Anterior cingulate cortex (tissue), 58 donors: ENCODE measurements at regions not wholly inside any gene's neighbourhood (a gene's known extent, or its start where the extent isn't known, plus 50 kb on each side); places are given as distances from the start of the nearest gene placed in this dataset.

Experiments used
- DNase-seq, 58 donors: peaks; one replicate each; lab custom pipeline; 2025; lab: John Stamatoyannopoulos, UW

DNA sequence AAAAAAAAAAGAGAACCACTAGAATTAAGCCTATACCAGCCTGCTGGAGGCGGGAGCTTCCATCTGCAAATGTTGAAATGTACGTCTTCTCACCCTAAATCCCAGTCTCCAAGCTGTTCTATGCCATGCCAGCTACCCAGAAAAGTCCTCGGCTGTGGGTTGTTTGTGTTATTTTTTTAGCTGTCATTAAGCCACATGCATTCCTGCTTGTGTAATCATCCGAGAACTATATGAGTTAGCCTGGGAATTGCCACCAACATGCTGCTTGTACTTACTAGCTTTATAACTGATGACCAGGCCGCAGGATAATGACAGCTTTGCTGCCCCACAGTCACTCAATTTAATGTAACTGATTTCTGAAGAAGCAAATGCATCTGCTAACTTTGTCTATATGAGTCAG, 313.9 kb upstream of the SALL1 start:
- peak in 2 of 58 donors; percentile 14 to 15 for DNase-seq

- no peak for DNase-seq
Measured at GRCh38 chr16:51461255-51461654, 310.2 kb upstream of the SALL1 start.

DNA sequence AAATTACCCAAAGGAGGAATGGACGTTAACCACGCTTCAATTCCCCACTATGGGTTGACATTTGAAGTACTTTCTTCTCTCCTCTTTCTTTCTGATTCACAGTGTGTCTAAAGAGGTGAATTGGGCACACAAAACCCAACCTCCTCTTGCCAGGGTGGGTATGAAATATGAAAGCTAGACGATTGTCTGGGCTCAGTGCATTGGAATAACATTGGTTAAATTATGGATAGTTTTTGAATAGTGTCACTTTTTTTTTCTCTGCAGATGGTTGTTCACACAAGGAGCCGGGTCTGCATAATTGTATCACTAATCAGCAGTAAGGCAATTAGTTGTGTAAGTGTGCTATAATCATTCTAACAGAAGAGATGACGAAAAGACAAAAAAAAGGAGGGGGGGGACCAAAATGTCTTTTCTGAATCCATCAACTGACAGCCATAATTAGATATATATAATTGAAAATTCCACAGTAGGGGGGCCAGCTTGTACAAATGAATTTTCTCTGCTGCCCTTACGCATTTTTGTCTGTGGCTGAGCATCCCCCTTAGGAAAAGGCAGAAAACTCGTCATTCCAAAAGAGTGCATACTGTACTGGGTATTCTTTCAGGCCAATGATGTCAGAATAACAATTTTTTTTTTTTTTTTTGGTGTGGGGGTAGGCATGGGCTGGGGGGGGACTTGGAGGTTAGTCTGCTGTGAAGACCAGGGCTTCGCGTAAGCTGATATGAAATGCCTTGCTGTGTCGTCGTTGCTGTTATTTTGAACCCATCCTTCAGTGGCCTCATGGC, 307.5 kb upstream of the SALL1 start:
- no peak for DNase-seq

DNA sequence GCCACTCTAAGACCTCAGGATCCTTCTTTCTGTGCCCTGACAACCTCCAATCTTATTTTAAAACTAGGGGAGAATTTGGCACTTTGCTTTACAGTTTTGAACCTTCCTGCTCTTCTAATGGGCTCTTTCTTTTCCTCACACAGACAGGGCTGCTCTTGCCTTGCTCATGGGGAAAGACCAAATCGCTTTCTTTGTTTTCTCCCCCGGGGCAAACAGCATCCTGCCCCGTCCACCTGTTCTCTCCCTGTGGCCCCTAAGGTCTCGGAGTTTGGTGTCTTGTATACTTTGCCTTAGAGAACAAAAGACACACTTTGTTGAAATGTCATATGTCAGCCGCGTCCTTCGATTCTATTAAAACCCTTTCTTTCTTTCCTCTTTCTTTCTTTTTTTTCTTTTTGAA, 306.7 kb upstream of the SALL1 start:
- no peak for DNase-seq

DNA sequence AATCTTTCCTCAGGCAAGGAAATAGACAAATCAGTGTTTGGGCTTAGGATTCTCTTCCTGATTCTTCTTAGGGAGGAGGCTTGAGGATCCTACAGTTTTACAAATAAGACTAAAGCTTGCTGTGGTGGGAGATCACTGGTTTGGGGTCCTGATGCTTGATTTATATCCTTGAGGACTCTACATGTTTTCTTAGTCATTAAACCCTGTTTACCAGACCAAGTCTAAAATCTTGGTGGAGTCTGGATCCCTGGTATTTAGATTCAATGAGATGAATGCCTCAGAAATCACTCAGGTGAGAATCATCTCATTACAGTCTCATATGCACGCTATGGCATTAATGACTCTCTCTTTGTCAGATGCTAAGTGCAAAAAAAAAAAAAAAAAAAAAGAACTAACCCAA, 304.3 kb upstream of the SALL1 start:
- DNase-seq = no peak

- no peak for DNase-seq
Measured at GRCh38 chr16:51453251-51453650, 302.2 kb upstream of the SALL1 start.

GRCh38 chr16:51450909-51451308, 299.8 kb upstream of the SALL1 start:
- DNase-seq = no peak

- DNase-seq = no peak
Measured at GRCh38 chr16:51450376-51450775, 299.3 kb upstream of the SALL1 start.

DNA sequence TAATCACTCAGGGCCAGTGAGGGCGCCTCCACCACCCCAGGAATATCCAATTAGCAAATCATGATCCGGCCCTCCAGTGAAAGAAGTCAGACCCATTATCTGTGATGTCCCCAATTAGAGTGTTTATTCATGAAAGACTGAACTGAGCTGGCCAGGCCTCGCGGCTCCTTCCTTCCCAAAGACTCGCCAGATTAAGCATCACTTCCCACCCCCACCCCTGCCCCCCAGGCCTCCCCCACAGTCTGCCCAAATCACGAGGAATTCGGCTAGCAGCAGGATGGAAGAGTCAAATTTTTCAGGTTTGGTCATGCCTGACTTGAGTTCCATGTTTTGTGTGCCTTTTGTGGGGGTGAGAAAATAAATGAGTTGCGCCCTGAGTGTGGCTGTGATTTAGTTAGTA, 298.4 kb upstream of the SALL1 start:
- no peak for DNase-seq

DNA sequence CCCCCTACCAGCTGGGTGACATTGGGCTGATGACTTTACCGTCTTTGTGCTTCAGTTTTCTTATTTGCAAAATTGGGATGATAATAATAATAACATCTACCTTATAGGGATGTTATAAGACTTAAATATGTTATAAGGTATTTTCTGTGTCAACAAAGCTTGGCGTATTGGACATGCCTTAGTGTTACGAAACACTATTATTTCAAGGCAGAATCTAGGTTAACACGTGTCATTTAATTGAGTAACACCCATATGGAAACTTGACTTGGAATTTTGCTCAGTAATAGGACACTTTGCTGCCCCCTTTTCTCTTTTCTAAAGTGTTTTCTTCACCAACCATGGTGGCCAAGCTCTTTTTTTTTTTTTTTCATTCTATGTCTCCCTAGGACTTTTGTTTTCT, 294.2 kb upstream of the SALL1 start:
- DNase-seq = no peak

DNA sequence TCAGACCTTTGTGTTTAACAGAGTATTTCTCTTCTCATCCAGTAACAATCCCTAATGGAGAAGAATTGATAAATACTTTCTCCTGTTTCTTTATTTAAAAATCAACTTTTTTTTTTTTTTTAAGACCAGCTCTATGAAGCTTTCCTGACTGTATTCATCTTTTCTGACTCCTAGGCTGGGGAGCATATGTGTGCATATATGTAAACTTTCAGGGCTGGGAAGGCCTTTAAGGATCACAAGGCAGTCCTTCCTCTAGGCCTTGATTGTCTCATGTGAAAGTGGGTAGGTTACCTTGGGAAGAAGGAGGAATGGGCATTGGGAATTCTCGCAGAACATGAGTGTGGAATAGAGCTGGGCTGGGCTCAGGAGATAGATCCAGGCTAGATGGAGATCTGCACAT, 292.9 kb upstream of the SALL1 start:
- no peak for DNase-seq

DNA sequence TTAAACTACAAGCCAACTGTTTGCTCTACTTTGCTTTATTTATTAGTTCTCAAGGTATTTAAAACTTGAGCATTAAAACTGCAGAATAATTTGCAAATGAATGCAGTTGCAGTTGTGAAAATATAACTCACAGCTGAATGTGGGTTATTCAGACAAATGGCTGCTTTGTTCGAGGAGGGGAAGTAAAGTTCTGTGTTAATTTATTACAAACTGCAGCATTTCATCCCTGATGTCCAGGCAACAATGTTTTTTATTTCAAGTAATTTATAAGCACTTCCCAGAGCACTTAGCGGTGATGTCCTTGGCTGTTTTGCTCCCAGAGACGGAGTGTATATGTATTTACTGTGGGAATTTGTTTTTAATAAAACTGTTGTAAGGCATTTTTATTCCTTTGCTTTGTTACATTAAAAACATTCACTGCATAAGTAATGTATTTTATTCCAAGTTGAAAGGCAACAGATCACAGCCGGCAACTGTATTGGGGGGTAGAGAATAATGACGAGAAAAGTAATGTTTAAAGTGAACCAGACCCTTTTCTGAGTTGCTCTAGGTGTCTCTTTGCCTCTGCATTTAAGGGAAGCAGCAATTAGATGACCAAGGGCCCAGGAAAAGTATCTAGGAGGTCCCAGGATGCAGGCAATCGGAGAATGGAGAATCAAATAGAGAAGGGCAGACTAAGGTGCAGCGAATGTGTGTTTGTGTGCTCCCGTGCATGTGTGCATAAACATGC, 291.2 kb upstream of the SALL1 start:
- DNase-seq = peak in 1 of 58 donors; percentile 24

- peak in 29 of 58 donors; percentile 5 to 86 (median 31) for DNase-seq
Measured at GRCh38 chr16:51440131-51440889, 289.2 kb upstream of the SALL1 start.

GRCh38 chr16:51439271-51439670, 288.2 kb upstream of the SALL1 start:
- DNase-seq = no peak

DNA sequence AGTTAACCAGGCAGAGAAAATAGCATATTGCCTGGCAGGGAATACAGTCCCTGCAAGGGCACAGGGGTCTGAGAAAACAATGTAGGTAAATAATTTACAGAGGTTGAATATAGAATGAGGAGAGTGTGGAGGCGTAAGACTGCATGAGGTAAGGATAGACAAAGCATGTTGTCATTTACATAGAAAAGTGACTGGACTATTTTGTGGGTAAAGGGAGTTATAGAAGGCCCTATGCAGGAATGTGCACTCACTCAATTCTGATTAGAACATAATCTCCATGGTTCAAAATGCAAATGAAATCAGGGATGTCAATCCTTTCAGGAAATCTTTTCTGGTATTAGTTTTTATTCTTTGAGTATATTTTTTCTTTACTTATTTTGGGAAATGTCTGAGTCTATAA, 285.7 kb upstream of the SALL1 start:
- no peak for DNase-seq

GRCh38 chr16:51434567-51435198, 283.6 kb upstream of the SALL1 start:
- DNase-seq = no peak

GRCh38 chr16:51433599-51433998, 282.5 kb upstream of the SALL1 start:
- DNase-seq = peak in 1 of 58 donors; percentile 10

DNA sequence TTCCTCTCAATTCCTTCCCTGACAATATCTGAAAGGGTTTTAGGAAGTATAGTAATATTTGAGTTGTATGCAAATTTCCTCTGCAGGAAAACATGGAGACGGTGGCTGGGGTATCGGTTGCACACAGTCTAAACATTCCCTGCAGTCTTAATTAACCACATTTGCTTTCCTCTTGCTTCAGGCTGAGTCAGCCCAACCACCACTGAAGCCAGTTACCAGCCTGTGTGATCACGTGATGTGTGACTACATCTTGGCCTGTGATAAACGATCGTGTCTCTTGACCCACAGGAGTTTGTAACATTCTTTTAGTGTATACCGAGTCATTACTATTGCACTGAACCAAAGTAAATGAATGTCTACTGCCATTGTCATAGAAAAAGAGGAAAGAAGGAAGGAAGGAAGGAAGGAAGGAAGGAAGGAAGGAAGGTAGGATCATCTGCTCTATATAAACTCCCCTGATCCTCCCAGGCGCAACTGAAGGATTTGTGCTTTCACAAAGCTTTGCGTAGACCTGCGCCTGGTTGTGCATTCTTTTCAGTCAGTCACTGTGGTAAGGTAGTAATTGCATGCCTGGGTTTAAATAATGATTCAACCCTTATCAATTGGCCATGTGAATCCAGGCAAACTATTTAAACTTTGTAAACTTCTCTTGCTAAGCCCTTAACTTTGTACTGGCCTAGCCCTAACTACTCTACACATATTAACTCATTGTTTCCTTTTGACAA, 280.6 kb upstream of the SALL1 start:
- DNase-seq = peak in 16 of 58 donors; percentile 6 to 79 (median 28)

- DNase-seq = no peak
Measured at GRCh38 chr16:51430716-51431369, 279.8 kb upstream of the SALL1 start.

DNA sequence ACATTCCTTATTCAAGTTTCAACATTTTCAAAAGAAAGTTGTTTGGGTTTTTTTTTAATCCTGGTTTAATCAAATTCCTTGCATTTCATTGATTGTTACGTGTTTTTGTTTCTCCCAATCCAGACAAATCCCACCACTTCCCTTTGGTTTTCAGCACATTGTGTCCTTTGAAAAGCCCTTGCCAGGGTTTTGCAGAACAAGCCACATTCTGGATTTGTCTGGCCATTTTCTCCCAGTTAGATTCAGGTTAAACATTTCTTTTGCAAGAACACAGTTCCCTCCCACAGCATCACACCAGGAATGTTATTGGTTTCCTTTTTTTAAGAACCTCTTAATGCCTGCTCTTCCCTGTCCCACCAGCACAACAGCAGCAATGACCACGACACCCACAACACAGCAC, 278.0 kb upstream of the SALL1 start:
- no peak for DNase-seq
